K562 (cell line): ENCODE measurements at regions not wholly inside any gene's neighbourhood (a gene's known extent, or its start where the extent isn't known, plus 50 kb on each side); places are given as distances from the start of the nearest gene placed in this dataset.

ENCODE experiments used
- ATAC-seq: fragments of 200-7000 bp; cut with Tn5 transposase; 3 replicates; pipeline ENCODE4 v1.9.1; 2020; ENCODE audit warnings: moderate library complexity
- BruUV-seq: library from RNA; stranded (reverse); fragments of 400-500 nt; replicated peaks from 2 replicates; lab custom pipeline; 2021; lab: Mats Ljungman, UMichigan
- CTCF ChIA-PET: fragments of 300-600 bp; formaldehyde crosslinking; extraction: SDS; loops from one replicate; lab custom pipeline; 2021; ENCODE audit warnings: low intra/inter-chr PET ratio; lab: Yijun Ruan, JAX
- POLR2A ChIA-PET: fragments of 300-600, 350-650 bp; sonication (Branson Sonifier 250); formaldehyde crosslinking; extraction: SDS; loops from one replicate; lab custom pipeline; 2021; ENCODE audit warnings: antibody characterized with exemption, inconsistent platforms; lab: Yijun Ruan, JAX
- DNase-seq, 4 experiments: peaks; one replicate each; pipeline versions ENCODE4 v3.0.0 to v3.0.0-alpha.2; 2011 to 2018; ENCODE audit warnings: low spot score in 3 of 4, mixed read lengths in 3 of 4; ENCODE audit errors: extremely low read depth in 1 of 4
- FAIRE-seq: peaks from 2 replicates; lab custom pipeline; 2011; peaks lifted over from hg19 to GRCh38; lab: Jason Lieb, UNC
- H2AFZ ChIP-seq: 2 replicates; pipeline ENCODE4 v1.6.0; 2011; ENCODE audit warnings: low read depth, low read length, control low read depth, inconsistent platforms
- H3K27ac ChIP-seq: fragments of 200-600 bp; 3 replicates; pipeline ENCODE4 v1.8.0; 2011; ENCODE audit warnings: low read depth, mild to moderate bottlenecking, control low read depth, inconsistent platforms, low read length, moderate library complexity, mixed read lengths; ENCODE audit errors: extremely low read depth
- H3K27me3 ChIP-seq, 2 experiments: fragments of 300-600 bp in 1 of 2; 2 replicates in 1 of 2; 3 replicates in 1 of 2; pipeline versions ENCODE4 v1.6.0 to v1.8.0; 2011; ENCODE audit warnings: inconsistent platforms in 2 of 2, low read length in 2 of 2, mild to moderate bottlenecking in 1 of 2, mixed read lengths in 1 of 2, moderate library complexity in 1 of 2; ENCODE audit not compliant: control insufficient read depth in 2 of 2, insufficient read depth in 2 of 2
- H3K36me3 ChIP-seq: fragments of 300-600 bp; 3 replicates; pipeline ENCODE4 v1.8.0; 2011; ENCODE audit warnings: mild to moderate bottlenecking, low read length, inconsistent platforms; ENCODE audit not compliant: control insufficient read depth, insufficient read depth
- H3K4me1 ChIP-seq, 2 experiments: fragments of 200-600 bp in 1 of 2; replicated peaks in 1 of 2; 2 replicates in 1 of 2; 3 replicates in 1 of 2; pipeline versions ENCODE4 v1.5.1 to v1.8.0; 2011; ENCODE audit warnings: inconsistent platforms in 2 of 2, low read length in 2 of 2, mild to moderate bottlenecking in 1 of 2, mixed read lengths in 1 of 2, moderate library complexity in 1 of 2; ENCODE audit not compliant: control insufficient read depth in 2 of 2, insufficient read depth in 2 of 2
- H3K4me2 ChIP-seq: 2 replicates; pipeline ENCODE4 v1.6.1; 2011; ENCODE audit warnings: low read length, control low read depth, inconsistent platforms, mixed read lengths; ENCODE audit not compliant: insufficient read depth
- H3K4me3 ChIP-seq: fragments of 200-600 bp; sonication (generic), shearing (Covaris generic); 2 replicates; pipeline ENCODE4 v1.5.1; 2016; ENCODE audit warnings: control low read depth, inconsistent platforms
- H3K79me2 ChIP-seq: fragments of 200-600 bp; 3 replicates; pipeline ENCODE4 v1.8.0; 2011; ENCODE audit warnings: low read length, inconsistent platforms; ENCODE audit not compliant: control insufficient read depth, insufficient read depth
- H3K9ac ChIP-seq, 2 experiments: 2 replicates each; pipeline versions ENCODE4 v1.6.0 to v1.6.1; 2011; ENCODE audit warnings: low read depth in 2 of 2, low read length in 2 of 2, control low read depth in 1 of 2, inconsistent platforms in 1 of 2, mild to moderate bottlenecking in 1 of 2, mixed read lengths in 1 of 2; ENCODE audit not compliant: insufficient read depth in 1 of 2
- H3K9me1 ChIP-seq: one replicate; pipeline ENCODE4 v1.6.0; 2011; ENCODE audit warnings: inconsistent platforms, mild to moderate bottlenecking, low read length, moderate library complexity; ENCODE audit not compliant: control insufficient read depth, insufficient read depth
- H3K9me3 ChIP-seq: replicated peaks from 2 replicates; pipeline ENCODE4 v1.5.1; 2011; ENCODE audit warnings: low read depth, low read length, inconsistent platforms; ENCODE audit not compliant: control insufficient read depth, insufficient read depth
- H4K20me1 ChIP-seq: replicated peaks from 2 replicates; pipeline ENCODE4 v1.6.1; 2011; ENCODE audit warnings: low read length, inconsistent platforms, mixed read lengths; ENCODE audit not compliant: control insufficient read depth, insufficient read depth
- CC2D1A ChIP-seq: fragments of 450-650 bp; IDR thresholded peaks from 2 replicates; pipeline ENCODE4 v1.6.1; 2017; ENCODE audit warnings: mild to moderate bottlenecking
- LARP7 ChIP-seq: fragments of 450-650 bp; IDR thresholded peaks from 2 replicates; pipeline ENCODE4 v1.6.1; 2016
- NUFIP1 ChIP-seq: fragments of 450-650 bp; IDR thresholded peaks from 2 replicates; pipeline ENCODE4 v1.6.1; 2018; ENCODE audit not compliant: partially characterized antibody
- PRPF4 ChIP-seq: fragments of 200-400 bp; formaldehyde crosslinking; IDR thresholded peaks from one replicate; pipeline ENCODE4 v1.6.1; 2017; ENCODE audit warnings: low read length, low read depth, mild to moderate bottlenecking; ENCODE audit not compliant: insufficient read depth, poor library complexity, severe bottlenecking
- SMARCE1 ChIP-seq: fragments of 450-650 bp; IDR thresholded peaks from 2 replicates; pipeline ENCODE4 v1.7.1; 2016; ENCODE audit warnings: mild to moderate bottlenecking
- SOX6 ChIP-seq: fragments of 450-650 bp; IDR thresholded peaks from 2 replicates; pipeline ENCODE4 v1.6.1; 2014; ENCODE audit warnings: mild to moderate bottlenecking
- ZBTB2 ChIP-seq: fragments of 450-650 bp; IDR thresholded peaks from 2 replicates; pipeline ENCODE4 v1.6.1; 2016; ENCODE audit warnings: antibody characterized with exemption
- ZFP1 ChIP-seq: fragments of 450-650 bp; formaldehyde crosslinking; IDR thresholded peaks from 2 replicates; pipeline ENCODE4 v1.4.0; 2020; ENCODE audit warnings: mild to moderate bottlenecking, mixed read lengths
- ZNF586 ChIP-seq: fragments of 450-650 bp; formaldehyde crosslinking; conservative IDR thresholded peaks from 2 replicates; pipeline ENCODE4 v1.4.0; 2020; ENCODE audit warnings: mild to moderate bottlenecking, moderate library complexity
- ZNF717 ChIP-seq: fragments of 250-450 bp; sonication (Bioruptor Pico); IDR thresholded peaks from 2 replicates; pipeline ENCODE4 v1.5.0; 2021
- ZNF785 ChIP-seq: fragments of 250-450 bp; sonication (Bioruptor Pico); IDR thresholded peaks from 2 replicates; pipeline ENCODE4 v1.4.0; 2020; ENCODE audit warnings: mild to moderate bottlenecking
- ZZZ3 ChIP-seq: fragments of 450-650 bp; IDR thresholded peaks from 2 replicates; pipeline ENCODE4 v1.6.1; 2016; ENCODE audit warnings: antibody characterized with exemption, mild to moderate bottlenecking, moderate library complexity
- WGBS: fragments of 100-300 bp; shearing (Covaris generic); methylation state at CpG from one replicate; pipeline ENCODE4 v1.1.6; 2016; ENCODE audit warnings: low coverage, mixed read lengths; ENCODE audit not compliant: insufficient coverage; ENCODE audit errors: missing lambda C conversion rate; 5-methylcytosine and 5-hydroxymethylcytosine counted together
- in situ Hi-C: fragments of 300-500 bp; cut with MboI; formaldehyde crosslinking; loops from 4 replicates; pipeline ENCODE4 v1.15.0; 2018; ENCODE audit warnings: inconsistent platforms, mixed read lengths
- intact Hi-C: fragments of 100-400 bp; cut with micrococcal nuclease; formaldehyde crosslinking; loops from 2 replicates; pipeline ENCODE4 v1.14.2; 2022

GRCh38 chr1:100649146-100649545 lies 70.4 kb upstream of the VCAM1 start:
- no peaks in the 10 kb centered on the region for H3K27me3 ChIP-seq
- FAIRE-seq (no peak), ATAC-seq (no peak), DNase-seq (no peak)
- no peak overlapping the region for H3K4me2 ChIP-seq
- no peaks in the 10 kb centered on the region for H3K9me3 ChIP-seq
- no peaks in the 10 kb centered on the region for H4K20me1 ChIP-seq
- intact Hi-C loops, result no loop called here
- H3K27ac ChIP-seq, result no peak overlapping the region
- no peaks in the 10 kb centered on the region for H3K79me2 ChIP-seq
- no peaks in the 10 kb centered on the region for H3K9me1 ChIP-seq
- no peak overlapping the region for H3K9ac ChIP-seq
- H3K4me3 ChIP-seq, result no peak overlapping the region
- ChIA-PET CTCF (no interaction called here), POLR2A (no interaction called here)
- H2AFZ ChIP-seq, result no peak overlapping the region
- BruUV-seq, result no TSS peak
- 0% methylated on average over 1 of the region's 1 CpG for WGBS
- H3K36me3 ChIP-seq, result no peaks in the 10 kb centered on the region
- in situ Hi-C loops, result no loop called here
- no peak for TF ChIP-seq ZNF717
- TF ChIP-seq CC2D1A, result no peak
- TF ChIP-seq SMARCE1, result no peak
- no peak for TF ChIP-seq SOX6
- no peak for TF ChIP-seq ZNF785 (CRISPR knock-in tag)
- TF ChIP-seq NUFIP1, result no peak
- no peak for TF ChIP-seq ZBTB2
- no peak for TF ChIP-seq ZFP1
- TF ChIP-seq PRPF4, result no peak
- TF ChIP-seq LARP7, result no peak
- no peak for TF ChIP-seq ZZZ3
- TF ChIP-seq ZNF586 (CRISPR knock-in tag), result no peak
- no peaks in the 10 kb centered on the region for H3K4me1 ChIP-seq
